SK-N-SH (cell line): ENCODE measurements at regions not wholly inside any gene's neighbourhood (a gene's known extent, or its start where the extent isn't known, plus 50 kb on each side); places are given as distances from the start of the nearest gene placed in this dataset.

Source experiments
- CTCF ChIA-PET: fragments of 300-600, 350-600 bp; formaldehyde crosslinking; extraction: SDS; loops from one replicate; lab custom pipeline; 2021; lab: Yijun Ruan, JAX
- POLR2A ChIA-PET: fragments of 350-600 bp; sonication (Branson Sonifier 250); formaldehyde crosslinking; extraction: SDS; loops from one replicate; lab custom pipeline; 2020; ENCODE audit warnings: antibody characterized with exemption, inconsistent platforms; lab: Yijun Ruan, JAX
- DNase-seq: peaks from one replicate; pipeline ENCODE4 v3.0.0; 2012
- H2AFZ ChIP-seq: fragments of 200-600 bp; sonication (generic); 2 replicates; pipeline ENCODE4 v1.8.1; 2016; ENCODE audit warnings: antibody characterized with exemption, mild to moderate bottlenecking, low read depth
- H3F3A ChIP-seq: fragments of 200-600 bp; sonication (generic); replicated peaks from 2 replicates; pipeline ENCODE3; 2016; ENCODE audit warnings: antibody characterized with exemption, mild to moderate bottlenecking; ENCODE audit not compliant: insufficient read depth
- H3K27ac ChIP-seq, 2 experiments: fragments of 200-500 bp in 1 of 2; fragments of 200-600 bp in 1 of 2; sonication (Bioruptor generic) in 1 of 2; sonication (generic), shearing (Covaris generic) in 1 of 2; 2 replicates each; pipeline versions ENCODE4 v1.5.1 to v1.6.1; 2014 to 2016; ENCODE audit warnings: low read depth in 2 of 2, inconsistent platforms in 1 of 2, low read length in 1 of 2, mild to moderate bottlenecking in 1 of 2, mixed read lengths in 1 of 2
- H3K27me3 ChIP-seq: fragments of 200-600 bp; sonication (generic), shearing (Covaris generic); 2 replicates; pipeline ENCODE4 v1.6.1; 2016; ENCODE audit warnings: mixed run types; ENCODE audit not compliant: insufficient read depth
- H3K36me3 ChIP-seq, 2 experiments: fragments of 200-500 bp in 1 of 2; fragments of 200-600 bp in 1 of 2; sonication (Bioruptor generic) in 1 of 2; sonication (generic) in 1 of 2; replicated peaks in 1 of 2; 2 replicates each; pipeline versions ENCODE3 to v1.5.1; 2014 to 2016; ENCODE audit warnings: low read length in 1 of 2, mild to moderate bottlenecking in 1 of 2; ENCODE audit not compliant: insufficient read depth in 2 of 2, control insufficient read depth in 1 of 2
- H3K4me1 ChIP-seq, 2 experiments: fragments of 200-500 bp in 1 of 2; fragments of 200-600 bp in 1 of 2; sonication (Bioruptor generic) in 1 of 2; sonication (generic), shearing (Covaris generic) in 1 of 2; 2 replicates each; pipeline versions ENCODE4 v1.5.1 to v1.6.1; 2014 to 2016; ENCODE audit warnings: low read depth in 1 of 2, low read length in 1 of 2, mixed run types in 1 of 2; ENCODE audit not compliant: insufficient read depth in 2 of 2, control insufficient read depth in 1 of 2
- H3K4me2 ChIP-seq: fragments of 200-600 bp; sonication (generic), shearing (Covaris generic); 2 replicates; pipeline ENCODE4 v1.6.1; 2017; ENCODE audit warnings: mixed run types
- H3K4me3 ChIP-seq, 2 experiments: fragments of 200-500 bp in 1 of 2; fragments of 200-600 bp in 1 of 2; sonication (Bioruptor generic) in 1 of 2; sonication (generic), shearing (Covaris generic) in 1 of 2; 2 replicates each; pipeline versions ENCODE4 v1.5.1 to v1.8.1; 2014 to 2016; ENCODE audit warnings: low read depth in 2 of 2, inconsistent platforms in 1 of 2, low read length in 1 of 2, mild to moderate bottlenecking in 1 of 2, mixed read lengths in 1 of 2, moderate library complexity in 1 of 2
- H3K79me2 ChIP-seq: fragments of 200-600 bp; sonication (generic); 2 replicates; pipeline ENCODE4 v1.8.1; 2017; ENCODE audit warnings: mild to moderate bottlenecking; ENCODE audit not compliant: insufficient read depth
- H3K9ac ChIP-seq: fragments of 200-600 bp; sonication (generic); 2 replicates; pipeline ENCODE4 v1.6.1; 2017; ENCODE audit warnings: mixed run types
- H3K9me2 ChIP-seq: fragments of 200-600 bp; sonication (generic); 2 replicates; pipeline ENCODE4 v1.6.1; 2017; ENCODE audit warnings: mixed run types
- H3K9me3 ChIP-seq: fragments of 200-600 bp; sonication (generic); 2 replicates; pipeline ENCODE4 v1.6.1; 2017; ENCODE audit warnings: mixed run types, mild to moderate bottlenecking, moderate library complexity
- H4K20me1 ChIP-seq: fragments of 200-600 bp; sonication (generic); 2 replicates; pipeline ENCODE4 v1.6.1; 2017; ENCODE audit warnings: mild to moderate bottlenecking, mixed run types; ENCODE audit not compliant: insufficient read depth
- CHD2 ChIP-seq: fragments of 150-350 bp; IDR thresholded peaks from 2 replicates; pipeline ENCODE4 v1.6.1; 2018; ENCODE audit warnings: low read length; ENCODE audit not compliant: partially characterized antibody
- ELF1 ChIP-seq: IDR thresholded peaks from 2 replicates; pipeline ENCODE4 v1.4.0; 2012
- EP300 ChIP-seq, 2 experiments: IDR thresholded peaks; 2 replicates each; pipeline versions ENCODE4 v1.4.0 to v1.6.1; 2012; ENCODE audit warnings: borderline replicate concordance in 1 of 2, low read depth in 1 of 2, low read length in 1 of 2
- EZH2phosphoT487 ChIP-seq: fragments of 200-600 bp; sonication (generic); IDR thresholded peaks from 2 replicates; pipeline ENCODE4 v1.6.1; 2017; ENCODE audit warnings: low read depth, mixed run types, mild to moderate bottlenecking, antibody characterized with exemption, moderate library complexity, borderline replicate concordance
- FOXJ3 ChIP-seq: sonication (generic); formaldehyde crosslinking; IDR thresholded peaks from 2 replicates; pipeline ENCODE4 v1.5.1; 2020; ENCODE audit warnings: mild to moderate bottlenecking, missing genetic modification reagents
- MXI1 ChIP-seq: IDR thresholded peaks from 2 replicates; pipeline ENCODE4 v1.6.1; 2012; ENCODE audit warnings: mild to moderate bottlenecking, low read depth, low read length, improper control_type of control experiment
- NFIC ChIP-seq: IDR thresholded peaks from 2 replicates; pipeline ENCODE4 v1.4.0; 2012; ENCODE audit warnings: borderline replicate concordance
- POLR2AphosphoS5 ChIP-seq: IDR thresholded peaks from 2 replicates; pipeline ENCODE4 v1.6.1; 2012; ENCODE audit warnings: low read depth, low read length
- RAD21 ChIP-seq: IDR thresholded peaks from 2 replicates; pipeline ENCODE4 v1.6.1; 2012; ENCODE audit warnings: mild to moderate bottlenecking, low read length
- RCOR1 ChIP-seq: fragments of 150-350 bp; IDR thresholded peaks from 2 replicates; pipeline ENCODE4 v1.6.1; 2017; ENCODE audit warnings: antibody characterized with exemption, low read length
- RXRA ChIP-seq: IDR thresholded peaks from 2 replicates; pipeline ENCODE4 v1.4.0; 2012; ENCODE audit warnings: low read depth, mild to moderate bottlenecking, borderline replicate concordance
- SIN3A ChIP-seq: IDR thresholded peaks from 2 replicates; pipeline ENCODE4 v1.6.1; 2012; ENCODE audit warnings: low read depth, mild to moderate bottlenecking, low read length, moderate library complexity, borderline replicate concordance
- TAF1 ChIP-seq: IDR thresholded peaks from 2 replicates; pipeline ENCODE4 v1.6.1; 2012; ENCODE audit warnings: low read depth, mild to moderate bottlenecking, low read length, moderate library complexity, borderline replicate concordance
- TEAD4 ChIP-seq: IDR thresholded peaks from 2 replicates; pipeline ENCODE4 v1.4.0; 2012; ENCODE audit warnings: mild to moderate bottlenecking, borderline replicate concordance; ENCODE audit not compliant: insufficient read depth
- WGBS: methylation state at CpG from one replicate; pipeline ENCODE4 v1.1.6; 2017; ENCODE audit warnings: low lambda C conversion rate; 5-methylcytosine and 5-hydroxymethylcytosine counted together
- TF ChIP-seq, protein P1 (sequence below): fragments of 150-350 bp; IDR thresholded peaks from 2 replicates; pipeline ENCODE4 v1.6.1; 2017; ENCODE audit warnings: antibody characterized with exemption, low read length, low read depth, borderline replicate concordance
- TF ChIP-seq, protein P2 (sequence below): IDR thresholded peaks from 2 replicates; pipeline ENCODE4 v1.4.0; 2012; ENCODE audit warnings: low read depth
- TF ChIP-seq, protein P3 (sequence below): IDR thresholded peaks from 2 replicates; pipeline ENCODE4 v1.4.0; 2012; ENCODE audit warnings: low read depth, borderline replicate concordance
- TF ChIP-seq, protein P4 (sequence below): fragments of 200-600 bp; sonication (generic); IDR thresholded peaks from 2 replicates; pipeline ENCODE4 v1.6.1; 2017; ENCODE audit warnings: antibody characterized with exemption, mild to moderate bottlenecking, moderate library complexity
- TF ChIP-seq, protein P5 (sequence below): fragments of 150-350 bp; IDR thresholded peaks from 2 replicates; pipeline ENCODE4 v1.6.1; 2016; ENCODE audit warnings: mild to moderate bottlenecking, low read depth, low read length
- TF ChIP-seq, protein P6 (sequence below): IDR thresholded peaks from 2 replicates; pipeline ENCODE4 v1.4.0; 2012; ENCODE audit warnings: low read depth, borderline replicate concordance

DNA sequence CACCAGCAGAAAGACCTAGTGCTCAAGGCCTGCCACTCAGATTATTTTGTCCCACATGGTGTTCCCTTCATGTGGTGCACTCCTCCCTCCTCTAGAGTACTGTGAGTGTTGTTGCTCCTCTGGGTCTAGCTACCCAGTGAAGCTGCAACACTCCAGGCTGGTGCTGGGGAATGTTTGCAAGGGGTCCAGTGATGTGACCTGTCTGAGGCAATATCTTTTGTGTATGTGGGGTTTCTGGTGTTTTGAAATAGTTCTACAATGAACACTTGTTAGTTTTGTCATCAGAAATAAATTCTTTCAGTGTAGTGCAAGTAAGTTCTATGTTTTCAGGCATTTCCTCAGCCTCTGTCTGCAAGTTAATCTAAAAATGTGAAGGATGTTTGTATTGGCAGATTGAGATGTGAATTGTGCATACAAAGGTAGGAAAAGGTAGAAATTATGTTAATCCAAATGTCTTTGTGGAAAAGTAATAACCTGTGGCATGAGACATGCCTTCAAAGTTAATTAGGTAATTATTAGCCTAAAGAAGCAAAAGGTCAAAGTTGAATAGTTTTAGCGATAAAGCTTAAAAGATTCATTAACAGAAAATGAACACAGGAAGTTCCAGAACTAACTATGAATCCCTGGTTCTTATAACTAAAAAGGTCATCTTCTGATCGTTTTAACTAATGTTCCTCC is 616.8 kb downstream of the LTN1 start:
- Histone ChIP-seq H3K36me3 (peaks cover 0 to 3% of the 10 kb centered on the region in 2 experiments), H3K27me3 (no peaks in the 10 kb centered on the region), H3K9me3 (peaks cover 9% of the 10 kb centered on the region; the same call in 1 of the 2 replicates), H2AFZ (no peak overlapping the region), H3K4me3 (no peak overlapping the region), H4K20me1 (no peaks in the 10 kb centered on the region), H3K4me2 (no peak overlapping the region), H3K9me2 (no peaks in the 10 kb centered on the region), H3K9ac (no peak overlapping the region)
- ChIA-PET POLR2A (no interaction called here), CTCF (no interaction called here)
- 73% methylated on average over 2 of the region's 2 CpGs for WGBS
- no peak for DNase-seq
- TF ChIP-seq SIN3A: no peak
- TF ChIP-seq, protein P1, sequence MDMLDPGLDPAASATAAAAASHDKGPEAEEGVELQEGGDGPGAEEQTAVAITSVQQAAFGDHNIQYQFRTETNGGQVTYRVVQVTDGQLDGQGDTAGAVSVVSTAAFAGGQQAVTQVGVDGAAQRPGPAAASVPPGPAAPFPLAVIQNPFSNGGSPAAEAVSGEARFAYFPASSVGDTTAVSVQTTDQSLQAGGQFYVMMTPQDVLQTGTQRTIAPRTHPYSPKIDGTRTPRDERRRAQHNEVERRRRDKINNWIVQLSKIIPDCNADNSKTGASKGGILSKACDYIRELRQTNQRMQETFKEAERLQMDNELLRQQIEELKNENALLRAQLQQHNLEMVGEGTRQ: no peak
- TF ChIP-seq, all 33 proteins: peak for 0
- Histone ChIP-seq H3K27ac (no peak overlapping the region), H3K4me1 (peaks cover 0 to 8% of the 10 kb centered on the region in 2 experiments; a peak in 2 of 4 replicates), H3K79me2 (no peaks in the 10 kb centered on the region), H3F3A (no peaks in the 10 kb centered on the region)

DNA sequence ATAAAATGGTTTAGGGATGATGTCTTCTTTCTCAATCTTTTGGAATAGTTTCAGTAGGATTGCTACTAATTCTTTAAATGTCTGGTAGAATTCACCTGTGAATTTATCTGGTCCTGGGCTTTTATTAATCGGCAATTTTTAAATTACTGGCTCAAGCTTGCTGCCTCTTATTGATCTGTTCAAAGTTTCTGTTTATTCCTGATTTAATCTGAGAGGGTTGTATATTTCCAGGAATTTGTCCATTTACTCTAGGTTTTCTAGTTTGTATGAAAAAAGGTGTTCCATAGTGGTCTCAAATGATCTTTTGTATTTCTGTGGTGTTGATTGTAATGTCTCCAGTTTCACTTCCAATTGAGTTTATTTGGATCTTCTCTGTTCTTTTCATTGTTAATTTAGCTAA is 617.8 kb downstream of the LTN1 start:
- DNase-seq: no peak
- Histone ChIP-seq H3K36me3 (peaks cover 0 to 3% of the 10 kb centered on the region in 2 experiments), H3K27me3 (no peaks in the 10 kb centered on the region), H4K20me1 (no peaks in the 10 kb centered on the region), H3K4me1 (peaks cover 0 to 1% of the 10 kb centered on the region in 2 experiments; a peak in 2 of 4 replicates), H3K27ac (no peak overlapping the region), H3K9ac (no peak overlapping the region), H3K4me3 (no peak overlapping the region), H3F3A (no peaks in the 10 kb centered on the region), H3K9me3 (peaks cover 9% of the 10 kb centered on the region; the same call in 1 of the 2 replicates), H3K9me2 (no peaks in the 10 kb centered on the region), H3K4me2 (no peak overlapping the region), H2AFZ (no peak overlapping the region), H3K79me2 (no peaks in the 10 kb centered on the region)
- 100% methylated on average over 1 of the region's 1 CpG for WGBS
- ChIA-PET CTCF (no interaction called here), POLR2A (no interaction called here)
- TF ChIP-seq RCOR1 (no peak), POLR2AphosphoS5 (no peak), RAD21 (no peak), EZH2phosphoT487 (no peak), NFIC (no peak), FOXJ3 (no peak), ELF1 (no peak), EP300 (IDR thresholded peaks at IDR 0.05; ENCODE audit: borderline replicate concordance in 1 of 2, low read depth in 1 of 2, low read length in 1 of 2) (no peak), TAF1 (no peak), CHD2 (no peak), RXRA (no peak), MXI1 (no peak), TEAD4 (no peak), SIN3A (no peak)
- TF ChIP-seq, protein P2, sequence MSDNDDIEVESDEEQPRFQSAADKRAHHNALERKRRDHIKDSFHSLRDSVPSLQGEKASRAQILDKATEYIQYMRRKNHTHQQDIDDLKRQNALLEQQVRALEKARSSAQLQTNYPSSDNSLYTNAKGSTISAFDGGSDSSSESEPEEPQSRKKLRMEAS: no peak
- TF ChIP-seq, protein P3, sequence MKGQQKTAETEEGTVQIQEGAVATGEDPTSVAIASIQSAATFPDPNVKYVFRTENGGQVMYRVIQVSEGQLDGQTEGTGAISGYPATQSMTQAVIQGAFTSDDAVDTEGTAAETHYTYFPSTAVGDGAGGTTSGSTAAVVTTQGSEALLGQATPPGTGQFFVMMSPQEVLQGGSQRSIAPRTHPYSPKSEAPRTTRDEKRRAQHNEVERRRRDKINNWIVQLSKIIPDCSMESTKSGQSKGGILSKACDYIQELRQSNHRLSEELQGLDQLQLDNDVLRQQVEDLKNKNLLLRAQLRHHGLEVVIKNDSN: no peak
- TF ChIP-seq, protein P4, sequence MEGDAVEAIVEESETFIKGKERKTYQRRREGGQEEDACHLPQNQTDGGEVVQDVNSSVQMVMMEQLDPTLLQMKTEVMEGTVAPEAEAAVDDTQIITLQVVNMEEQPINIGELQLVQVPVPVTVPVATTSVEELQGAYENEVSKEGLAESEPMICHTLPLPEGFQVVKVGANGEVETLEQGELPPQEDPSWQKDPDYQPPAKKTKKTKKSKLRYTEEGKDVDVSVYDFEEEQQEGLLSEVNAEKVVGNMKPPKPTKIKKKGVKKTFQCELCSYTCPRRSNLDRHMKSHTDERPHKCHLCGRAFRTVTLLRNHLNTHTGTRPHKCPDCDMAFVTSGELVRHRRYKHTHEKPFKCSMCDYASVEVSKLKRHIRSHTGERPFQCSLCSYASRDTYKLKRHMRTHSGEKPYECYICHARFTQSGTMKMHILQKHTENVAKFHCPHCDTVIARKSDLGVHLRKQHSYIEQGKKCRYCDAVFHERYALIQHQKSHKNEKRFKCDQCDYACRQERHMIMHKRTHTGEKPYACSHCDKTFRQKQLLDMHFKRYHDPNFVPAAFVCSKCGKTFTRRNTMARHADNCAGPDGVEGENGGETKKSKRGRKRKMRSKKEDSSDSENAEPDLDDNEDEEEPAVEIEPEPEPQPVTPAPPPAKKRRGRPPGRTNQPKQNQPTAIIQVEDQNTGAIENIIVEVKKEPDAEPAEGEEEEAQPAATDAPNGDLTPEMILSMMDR: no peak
- TF ChIP-seq, protein P5, sequence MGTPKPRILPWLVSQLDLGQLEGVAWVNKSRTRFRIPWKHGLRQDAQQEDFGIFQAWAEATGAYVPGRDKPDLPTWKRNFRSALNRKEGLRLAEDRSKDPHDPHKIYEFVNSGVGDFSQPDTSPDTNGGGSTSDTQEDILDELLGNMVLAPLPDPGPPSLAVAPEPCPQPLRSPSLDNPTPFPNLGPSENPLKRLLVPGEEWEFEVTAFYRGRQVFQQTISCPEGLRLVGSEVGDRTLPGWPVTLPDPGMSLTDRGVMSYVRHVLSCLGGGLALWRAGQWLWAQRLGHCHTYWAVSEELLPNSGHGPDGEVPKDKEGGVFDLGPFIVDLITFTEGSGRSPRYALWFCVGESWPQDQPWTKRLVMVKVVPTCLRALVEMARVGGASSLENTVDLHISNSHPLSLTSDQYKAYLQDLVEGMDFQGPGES: no peak
- TF ChIP-seq, protein P6, sequence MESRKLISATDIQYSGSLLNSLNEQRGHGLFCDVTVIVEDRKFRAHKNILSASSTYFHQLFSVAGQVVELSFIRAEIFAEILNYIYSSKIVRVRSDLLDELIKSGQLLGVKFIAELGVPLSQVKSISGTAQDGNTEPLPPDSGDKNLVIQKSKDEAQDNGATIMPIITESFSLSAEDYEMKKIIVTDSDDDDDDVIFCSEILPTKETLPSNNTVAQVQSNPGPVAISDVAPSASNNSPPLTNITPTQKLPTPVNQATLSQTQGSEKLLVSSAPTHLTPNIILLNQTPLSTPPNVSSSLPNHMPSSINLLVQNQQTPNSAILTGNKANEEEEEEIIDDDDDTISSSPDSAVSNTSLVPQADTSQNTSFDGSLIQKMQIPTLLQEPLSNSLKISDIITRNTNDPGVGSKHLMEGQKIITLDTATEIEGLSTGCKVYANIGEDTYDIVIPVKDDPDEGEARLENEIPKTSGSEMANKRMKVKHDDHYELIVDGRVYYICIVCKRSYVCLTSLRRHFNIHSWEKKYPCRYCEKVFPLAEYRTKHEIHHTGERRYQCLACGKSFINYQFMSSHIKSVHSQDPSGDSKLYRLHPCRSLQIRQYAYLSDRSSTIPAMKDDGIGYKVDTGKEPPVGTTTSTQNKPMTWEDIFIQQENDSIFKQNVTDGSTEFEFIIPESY: no peak
